Endothelial cell of umbilical vein (primary cell): ENCODE measurements at regions not wholly inside any gene's neighbourhood (a gene's known extent, or its start where the extent isn't known, plus 50 kb on each side); places are given as distances from the start of the nearest gene placed in this dataset.

Experiments used
- BruUV-seq: library from RNA; stranded (reverse); fragments of 400-500 nt; replicated peaks from 2 replicates; lab custom pipeline; 2021; lab: Mats Ljungman, UMichigan
- CTCF ChIA-PET: fragments of 300-600, 350-600 bp; sonication (Branson Sonifier 250); formaldehyde crosslinking; loops from one replicate; lab custom pipeline; 2021; ENCODE audit warnings: antibody characterized with exemption, inconsistent platforms; lab: Charles Lee
- POLR2A ChIA-PET: fragments of 300-600, 350-600 bp; sonication (Branson Sonifier 250); formaldehyde crosslinking; loops from one replicate; lab custom pipeline; 2021; ENCODE audit warnings: antibody characterized with exemption, inconsistent platforms; lab: Charles Lee
- DNase-seq: peaks from one replicate; pipeline ENCODE4 v3.0.0-alpha.2; 2011; ENCODE audit warnings: low read depth, low spot score
- FAIRE-seq: peaks from 2 replicates; lab custom pipeline; 2011; peaks lifted over from hg19 to GRCh38; lab: Jason Lieb, UNC
- H2AFZ ChIP-seq: 2 replicates; pipeline ENCODE4 v1.6.0; 2012; ENCODE audit warnings: low read depth, low read length, control low read depth, inconsistent platforms
- H3K27ac ChIP-seq: 2 replicates; pipeline ENCODE4 v1.5.1; 2011; ENCODE audit warnings: low read depth, mild to moderate bottlenecking, control low read depth, low read length, moderate library complexity; ENCODE audit not compliant: insufficient read depth
- H3K27me3 ChIP-seq, 2 experiments: 2 replicates each; pipeline versions ENCODE4 v1.6.0 to v1.6.1; 2011; ENCODE audit warnings: low read length in 2 of 2, mixed read lengths in 1 of 2; ENCODE audit not compliant: control insufficient read depth in 2 of 2, insufficient read depth in 2 of 2
- H3K36me3 ChIP-seq, 2 experiments: 2 replicates in 1 of 2; 3 replicates in 1 of 2; pipeline ENCODE4 v1.5.1; 2011; ENCODE audit warnings: low read length in 2 of 2, mild to moderate bottlenecking in 1 of 2, moderate library complexity in 1 of 2; ENCODE audit not compliant: control insufficient read depth in 2 of 2, insufficient read depth in 2 of 2; ENCODE audit errors: extremely low read depth in 1 of 2
- H3K4me1 ChIP-seq: 3 replicates; pipeline ENCODE4 v1.5.1; 2011; ENCODE audit warnings: mild to moderate bottlenecking, low read length; ENCODE audit not compliant: control insufficient read depth, insufficient read depth; ENCODE audit errors: extremely low read depth
- H3K4me2 ChIP-seq: 2 replicates; pipeline ENCODE4 v1.6.1; 2011; ENCODE audit warnings: low read length, control low read depth, mixed read lengths; ENCODE audit not compliant: insufficient read depth
- H3K4me3 ChIP-seq, 3 experiments: fragments of 200-600 bp in 1 of 3; sonication (generic), shearing (Covaris generic) in 1 of 3; replicated peaks in 1 of 3; 2 replicates each; pipeline ENCODE4 v1.5.1; 2011 to 2016; ENCODE audit warnings: control low read depth in 3 of 3, low read length in 3 of 3, mild to moderate bottlenecking in 2 of 3, inconsistent platforms in 1 of 3, low read depth in 1 of 3, moderate library complexity in 1 of 3; ENCODE audit not compliant: insufficient read depth in 1 of 3
- H3K79me2 ChIP-seq: 2 replicates; pipeline ENCODE4 v1.6.0; 2012; ENCODE audit warnings: low read length, inconsistent platforms; ENCODE audit not compliant: control insufficient read depth, insufficient read depth
- H3K9ac ChIP-seq: replicated peaks from 2 replicates; pipeline ENCODE3; 2011; ENCODE audit warnings: low read length, control low read depth; ENCODE audit not compliant: insufficient read depth; ENCODE audit errors: extremely low read depth
- H3K9me1 ChIP-seq: replicated peaks from 3 replicates; pipeline ENCODE4 v1.6.0; 2011; ENCODE audit warnings: mild to moderate bottlenecking, low read length; ENCODE audit not compliant: control insufficient read depth, insufficient read depth; ENCODE audit errors: extremely low read depth
- H3K9me3 ChIP-seq: replicated peaks from 2 replicates; pipeline ENCODE4 v1.5.1; 2012; ENCODE audit warnings: low read length, inconsistent platforms; ENCODE audit not compliant: control insufficient read depth, insufficient read depth
- H4K20me1 ChIP-seq: replicated peaks from 2 replicates; pipeline ENCODE3; 2011; ENCODE audit warnings: mild to moderate bottlenecking, low read length; ENCODE audit not compliant: control insufficient read depth, insufficient read depth; ENCODE audit errors: extremely low read depth
- FOS ChIP-seq: IDR thresholded peaks from 2 replicates; pipeline ENCODE4 v1.6.1; 2011; ENCODE audit warnings: mild to moderate bottlenecking, low read length, moderate library complexity, borderline replicate concordance; ENCODE audit not compliant: insufficient read depth
- GATA2 ChIP-seq: IDR thresholded peaks from 2 replicates; pipeline ENCODE4 v1.7.0; 2011; ENCODE audit warnings: low read depth, mild to moderate bottlenecking, moderate library complexity, mixed read lengths, low read length; ENCODE audit not compliant: insufficient read length, insufficient read depth
- JUN ChIP-seq: IDR thresholded peaks from 2 replicates; pipeline ENCODE4 v1.6.1; 2011; ENCODE audit warnings: borderline replicate concordance, low read depth; ENCODE audit not compliant: insufficient read length, insufficient read depth
- MAX ChIP-seq: IDR thresholded peaks from 2 replicates; pipeline ENCODE4 v1.6.1; 2011; ENCODE audit not compliant: insufficient read depth, insufficient read length
- POLR2A ChIP-seq: IDR thresholded peaks from 2 replicates; pipeline ENCODE4 v1.6.1; 2012; ENCODE audit warnings: low read depth, mild to moderate bottlenecking, control low read depth, low read length
- POLR2AphosphoS5 ChIP-seq: IDR thresholded peaks from 2 replicates; pipeline ENCODE4 v1.6.1; 2012; ENCODE audit warnings: low read depth, mild to moderate bottlenecking, control low read depth, low read length, moderate library complexity; ENCODE audit not compliant: insufficient read depth
- dilution Hi-C: fragments of 300-500 bp; cut with MboI; formaldehyde crosslinking; loops from one replicate; pipeline ENCODE4 v1.15.0; 2019; ENCODE audit warnings: low sequenced_read_pairs; ENCODE audit not compliant: extremely low pct_ligation_motif_present
- intact Hi-C: fragments of 100-400 bp; cut with micrococcal nuclease; formaldehyde crosslinking; loops from one replicate; pipeline ENCODE4 v1.10.0; 2022

GRCh38 chr2:51921076-51921475 lies 889.1 kb upstream of the NRXN1 start:
- Histone ChIP-seq H3K4me1 (no peaks in the 10 kb centered on the region), H3K79me2 (no peaks in the 10 kb centered on the region), H3K36me3 (no peaks in the 10 kb centered on the region), H3K9ac (no peak overlapping the region), H3K4me2 (no peak overlapping the region), H3K27me3 (no peaks in the 10 kb centered on the region), H4K20me1 (no peaks in the 10 kb centered on the region), H3K9me3 (no peaks in the 10 kb centered on the region), H2AFZ (no peak overlapping the region), H3K27ac (no peak overlapping the region), H3K4me3 (no peak overlapping the region), H3K9me1 (no peaks in the 10 kb centered on the region)
- DNase-seq (no peak), FAIRE-seq (no peak)
- BruUV-seq: no TSS peak
- ChIA-PET POLR2A (no interaction called here), CTCF (no interaction called here)
- TF ChIP-seq GATA2: no peak
- no peak for TF ChIP-seq FOS
- no peak for TF ChIP-seq POLR2AphosphoS5
- intact Hi-C loops (no loop called here), dilution Hi-C loops (no loop called here)

GRCh38 chr2:51920509-51920908 lies 888.6 kb upstream of the NRXN1 start:
- TF ChIP-seq POLR2AphosphoS5 (no peak), MAX (no peak), JUN (no peak), POLR2A (no peak)
- H3K4me1 ChIP-seq: no peaks in the 10 kb centered on the region
- H3K27ac ChIP-seq: no peak overlapping the region
- no peaks in the 10 kb centered on the region for H3K79me2 ChIP-seq
- dilution Hi-C loops: no loop called here
- H3K27me3 ChIP-seq: no peaks in the 10 kb centered on the region
- H3K4me2 ChIP-seq: no peak overlapping the region
- no peak for FAIRE-seq
- POLR2A ChIA-PET: no interaction called here
- no peak overlapping the region for H2AFZ ChIP-seq
- H3K9me3 ChIP-seq: no peaks in the 10 kb centered on the region
- no peak for DNase-seq
- no peak overlapping the region for H3K4me3 ChIP-seq
- no TSS peak for BruUV-seq
- H3K9me1 ChIP-seq: no peaks in the 10 kb centered on the region
- H4K20me1 ChIP-seq: no peaks in the 10 kb centered on the region
- intact Hi-C loops: no loop called here
- no peaks in the 10 kb centered on the region for H3K36me3 ChIP-seq
- CTCF ChIA-PET: no interaction called here
- no peak overlapping the region for H3K9ac ChIP-seq
